WI38 (cell line): ENCODE measurements at regions not wholly inside any gene's neighbourhood (a gene's known extent, or its start where the extent isn't known, plus 50 kb on each side); places are given as distances from the start of the nearest gene placed in this dataset.

Experiments used
- H3K4me3 ChIP-seq: 2 replicates; pipeline ENCODE4 v1.5.1; 2011; ENCODE audit warnings: low read depth, mild to moderate bottlenecking, control low read depth, low read length
- CTCF ChIP-seq: IDR thresholded peaks from 2 replicates; pipeline ENCODE4 v1.5.1; 2012; ENCODE audit warnings: low read depth, mild to moderate bottlenecking, control low read depth, low read length

DNA sequence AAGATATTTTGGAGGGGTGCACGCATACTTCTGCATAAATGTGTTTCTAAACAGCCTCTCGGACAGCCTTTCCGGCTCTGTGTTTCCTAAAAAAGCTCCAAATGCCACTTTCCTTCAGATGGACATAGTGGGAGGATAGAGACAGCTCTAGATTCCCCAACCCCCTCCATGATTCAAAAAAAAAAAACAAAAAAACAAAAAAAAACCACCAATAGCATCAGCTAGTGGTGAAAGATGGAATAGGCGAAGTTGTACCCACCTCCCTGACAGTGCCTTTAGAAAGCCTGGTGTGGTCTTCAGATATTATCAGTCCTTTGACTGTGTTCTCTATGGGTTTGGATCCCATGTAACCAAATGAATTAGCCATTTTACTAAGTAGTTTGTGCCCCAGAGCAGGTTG is 94.1 kb downstream of the PHETA1 start:
- peak; percentile 46 for TF ChIP-seq CTCF

GRCh38 chr12:111271674-111272418 is 97.0 kb downstream of the PHETA1 start:
- no peak for TF ChIP-seq CTCF
- H3K4me3 ChIP-seq = no peak overlapping the region

More for the DNA sequence above, 94.1 kb downstream of the PHETA1 start:
- no peak overlapping the region for H3K4me3 ChIP-seq

GRCh38 chr12:111270774-111271173 is 98.1 kb downstream of the PHETA1 start:
- no peak for TF ChIP-seq CTCF
- no peak overlapping the region for H3K4me3 ChIP-seq

- TF ChIP-seq CTCF = no peak
Measured at GRCh38 chr12:111270239-111270638, 98.7 kb downstream of the PHETA1 start.

GRCh38 chr12:111269718-111270117 is 99.2 kb downstream of the PHETA1 start:
- no peak overlapping the region for H3K4me3 ChIP-seq
- no peak for TF ChIP-seq CTCF

More at GRCh38 chr12:111270239-111270638, 98.7 kb downstream of the PHETA1 start:
- no peak overlapping the region for H3K4me3 ChIP-seq

GRCh38 chr12:111268738-111269572 is 99.9 kb downstream of the PHETA1 start:
- H3K4me3 ChIP-seq = no peak overlapping the region
- peak; percentile 52 for TF ChIP-seq CTCF

DNA sequence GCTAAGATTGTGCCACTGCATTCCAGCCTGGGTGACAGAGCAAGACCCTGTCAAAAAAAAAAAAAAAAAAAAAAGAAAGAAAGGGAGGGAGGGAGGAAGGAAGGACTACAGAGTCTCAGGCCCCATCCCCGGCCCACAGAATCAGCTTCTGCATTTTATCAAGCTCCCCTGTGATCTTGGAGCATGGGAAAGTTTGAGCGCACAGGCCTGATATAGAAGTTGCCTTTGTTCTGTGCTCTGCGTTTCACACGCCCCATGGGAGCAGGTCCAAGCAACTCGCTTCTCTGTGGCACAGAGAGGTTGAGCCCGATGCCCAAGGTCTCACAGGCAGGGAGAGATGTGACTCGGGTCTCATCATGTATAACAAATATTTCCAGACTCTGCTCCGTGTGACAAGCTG is 101.8 kb downstream of the PHETA1 start:
- H3K4me3 ChIP-seq = no peak overlapping the region
- TF ChIP-seq CTCF = no peak
